DMS153 treated with DMSO at 0.1 percent for 48 hours (cell line): ENCODE measurements at regions not wholly inside any gene's neighbourhood (a gene's known extent, or its start where the extent isn't known, plus 50 kb on each side); places are given as distances from the start of the nearest gene placed in this dataset.
"Not testable (repeated sequence)": the region's sequence is repeated elsewhere in the genome, so short reads cannot be mapped to it uniquely, and the experiment has no call there.

Experiments used
- DNase-seq: peaks from one replicate; lab custom pipeline; 2025; ENCODE audit not compliant: unreplicated experiment; lab: John Stamatoyannopoulos, UW

GRCh38 chr7:152594801-152595200 lies 81.1 kb downstream of the XRCC2 start:
- no peak for DNase-seq

GRCh38 chr7:152591976-152592375 lies 84.0 kb downstream of the XRCC2 start:
- no peak for DNase-seq

GRCh38 chr7:152590481-152590880 lies 85.5 kb downstream of the XRCC2 start:
- DNase-seq: no peak

GRCh38 chr7:152589821-152590220 lies 86.1 kb downstream of the XRCC2 start:
- not testable (repeated sequence) for DNase-seq

GRCh38 chr7:152588350-152588749 lies 87.6 kb downstream of the XRCC2 start:
- no peak for DNase-seq

- DNase-seq: no peak
These were observed 88.6 kb downstream of the XRCC2 start for GRCh38 chr7:152587366-152587765.

GRCh38 chr7:152583006-152583405 lies 92.9 kb downstream of the XRCC2 start:
- DNase-seq: no peak

GRCh38 chr7:152579070-152579469 lies 96.9 kb downstream of the XRCC2 start:
- no peak for DNase-seq

GRCh38 chr7:152577339-152577738 lies 98.6 kb downstream of the XRCC2 start:
- DNase-seq: no peak

GRCh38 chr7:152574892-152575548 lies 100.9 kb downstream of the XRCC2 start:
- DNase-seq: no peak

GRCh38 chr7:152573186-152573585 lies 102.8 kb downstream of the XRCC2 start:
- DNase-seq: not testable (repeated sequence)

- no peak for DNase-seq
These were observed 103.8 kb downstream of the XRCC2 start for GRCh38 chr7:152572101-152572500.

GRCh38 chr7:152571068-152571467 lies 104.9 kb downstream of the XRCC2 start:
- no peak for DNase-seq

- DNase-seq: no peak
These were observed 107.0 kb downstream of the XRCC2 start for GRCh38 chr7:152568972-152569371.

- DNase-seq: no peak
These were observed 110.2 kb downstream of the XRCC2 start for GRCh38 chr7:152565731-152566130.

- no peak for DNase-seq
These were observed 111.2 kb downstream of the XRCC2 start for GRCh38 chr7:152564656-152565250.

- DNase-seq: no peak
These were observed 119.8 kb downstream of the XRCC2 start for GRCh38 chr7:152556013-152556755.

GRCh38 chr7:152553671-152554317 lies 118.0 kb upstream of the KMT2C start:
- DNase-seq: no peak

GRCh38 chr7:152551304-152552036 lies 115.7 kb upstream of the KMT2C start:
- DNase-seq: no peak

GRCh38 chr7:152544971-152545619 lies 109.3 kb upstream of the KMT2C start:
- no peak for DNase-seq
